ENCODE measurements at regions not wholly inside any gene's neighbourhood (a gene's known extent, or its start where the extent isn't known, plus 50 kb on each side); places are given as distances from the start of the nearest gene placed in this dataset.
A peak's percentile ranks its signal among the peaks of the same experiment; 100 is the strongest.

GRCh38 chr18:11388755-11389680 is 220.4 kb upstream of the SLC35G4 start:
- no peak for TF ChIP-seq CTCF (IDR thresholded peaks at IDR 0.05; ENCODE audit: insufficient read depth, missing control alignments)
- FAIRE-seq (no peak), DNase-seq (ENCODE audit: insufficient read length, low spot score) (no peak)

- no peak for FAIRE-seq
- DNase-seq (ENCODE audit: insufficient read length, low spot score) = no peak
- peak; percentile 25 for TF ChIP-seq CTCF (IDR thresholded peaks at IDR 0.05; ENCODE audit: insufficient read depth, missing control alignments)
Observed at GRCh38 chr18:11387880-11388279, 221.5 kb upstream of the SLC35G4 start.

- FAIRE-seq = no peak
- TF ChIP-seq CTCF (IDR thresholded peaks at IDR 0.05; ENCODE audit: insufficient read depth, missing control alignments) = no peak
Observed at GRCh38 chr18:11383381-11383780, 226.0 kb upstream of the SLC35G4 start.

GRCh38 chr18:11380968-11381367 is 228.4 kb upstream of the SLC35G4 start:
- no peak for TF ChIP-seq CTCF (IDR thresholded peaks at IDR 0.05; ENCODE audit: insufficient read depth, missing control alignments)
- DNase-seq (ENCODE audit: insufficient read length, low spot score) = no peak
- no peak for FAIRE-seq

More at GRCh38 chr18:11383381-11383780, 226.0 kb upstream of the SLC35G4 start:
- no peak for DNase-seq (ENCODE audit: insufficient read length, low spot score)

- FAIRE-seq (no peak), DNase-seq (ENCODE audit: insufficient read length, low spot score) (no peak)
- TF ChIP-seq CTCF (IDR thresholded peaks at IDR 0.05; ENCODE audit: insufficient read depth, missing control alignments) = no peak
Observed at GRCh38 chr18:11379660-11380059, 229.7 kb upstream of the SLC35G4 start.

- DNase-seq (ENCODE audit: insufficient read length, low spot score) (no peak), FAIRE-seq (no peak)
- no peak for TF ChIP-seq CTCF (IDR thresholded peaks at IDR 0.05; ENCODE audit: insufficient read depth, missing control alignments)
Observed at GRCh38 chr18:11377766-11378540, 228.6 kb upstream of the PIEZO2 start.
